ENCODE measurements at regions not wholly inside any gene's neighbourhood (a gene's known extent, or its start where the extent isn't known, plus 50 kb on each side); places are given as distances from the start of the nearest gene placed in this dataset.

- no peak for DNase-seq
These were observed 534.5 kb upstream of the CLINT1 start for GRCh38 chr5:158393457-158393856.

DNA sequence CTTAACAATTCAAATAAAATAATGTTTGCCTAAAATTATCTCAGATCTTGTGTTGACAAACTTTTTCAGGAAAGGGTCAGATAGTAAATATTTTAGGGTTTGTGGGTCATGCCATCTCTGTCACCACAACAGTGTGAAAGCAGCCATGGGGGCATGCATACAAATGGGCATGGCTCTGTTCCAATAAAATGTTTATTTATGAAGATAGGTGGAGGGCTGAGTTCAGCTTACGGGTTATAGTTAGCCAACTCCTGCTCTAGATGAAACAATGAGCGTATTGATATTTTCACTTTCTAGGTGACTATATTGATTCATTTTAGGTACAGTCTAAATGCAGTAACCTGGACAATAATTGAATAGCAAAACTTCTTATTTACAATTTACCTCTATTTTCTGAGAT lies 533.8 kb upstream of the CLINT1 start:
- DNase-seq, result no peak

GRCh38 chr5:158390577-158390976 lies 531.6 kb upstream of the CLINT1 start:
- no peak for DNase-seq

GRCh38 chr5:158389786-158390185 lies 530.8 kb upstream of the CLINT1 start:
- no peak for DNase-seq

DNA sequence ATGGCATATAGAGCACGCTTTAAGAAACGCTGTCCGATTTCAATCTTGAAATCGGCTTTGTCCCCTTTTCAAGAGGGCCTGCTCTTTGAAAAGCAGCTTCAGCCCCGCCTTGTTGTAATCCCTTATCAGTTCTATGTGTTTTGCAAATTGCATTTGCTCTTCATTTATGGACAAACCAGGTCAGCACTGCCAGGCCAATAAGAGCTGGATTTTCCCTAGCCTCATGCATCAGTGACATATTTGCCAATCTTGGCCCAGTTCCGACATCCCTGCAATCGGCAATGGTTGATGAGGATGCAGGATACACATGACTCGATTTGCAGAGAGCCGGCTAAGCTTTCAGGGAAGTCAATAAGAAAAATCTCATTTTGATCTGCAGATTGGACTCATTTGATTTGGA lies 529.1 kb upstream of the CLINT1 start:
- no peak for DNase-seq

GRCh38 chr5:158387499-158387898 lies 528.6 kb upstream of the CLINT1 start:
- no peak for DNase-seq

DNA sequence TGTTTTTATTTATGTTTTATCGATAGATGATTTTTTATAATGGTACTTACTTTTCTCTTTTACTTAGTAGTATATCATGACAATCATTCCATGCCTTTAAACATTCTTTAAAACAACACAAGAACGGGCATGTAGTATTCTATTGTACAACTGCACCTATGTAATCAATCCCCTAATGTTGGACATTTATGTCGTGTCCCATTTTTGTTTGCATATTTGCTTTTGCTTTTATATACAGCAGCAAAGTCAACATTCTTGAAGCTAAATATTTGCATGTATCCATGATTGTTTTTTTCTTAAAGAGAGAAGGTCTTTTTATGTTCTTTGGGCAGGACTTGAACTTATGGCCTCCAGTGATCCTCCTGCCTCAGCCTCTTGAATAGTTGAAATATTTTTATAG lies 527.0 kb upstream of the CLINT1 start:
- DNase-seq, result no peak

GRCh38 chr5:158384535-158385481 lies 525.9 kb upstream of the CLINT1 start:
- no peak for DNase-seq

DNA sequence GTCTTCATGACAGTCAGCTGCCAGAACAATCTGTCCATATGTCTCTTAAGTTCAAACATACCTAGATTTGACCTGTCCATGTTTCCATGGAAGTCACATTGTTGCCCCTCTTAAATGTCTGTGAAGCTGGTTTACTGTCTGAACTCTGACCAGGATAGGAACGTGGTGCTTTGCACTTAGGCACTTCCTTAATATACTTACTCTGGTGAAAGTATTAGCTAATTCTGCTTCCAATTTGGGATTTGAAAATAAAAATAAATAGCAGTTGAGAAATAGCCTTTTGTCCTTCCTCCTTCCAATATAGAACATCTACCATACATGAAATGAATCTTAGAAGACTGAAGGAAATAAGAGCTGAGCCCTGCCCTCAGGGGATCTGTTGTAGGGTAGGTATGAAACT lies 524.5 kb upstream of the CLINT1 start:
- DNase-seq, result no peak

DNA sequence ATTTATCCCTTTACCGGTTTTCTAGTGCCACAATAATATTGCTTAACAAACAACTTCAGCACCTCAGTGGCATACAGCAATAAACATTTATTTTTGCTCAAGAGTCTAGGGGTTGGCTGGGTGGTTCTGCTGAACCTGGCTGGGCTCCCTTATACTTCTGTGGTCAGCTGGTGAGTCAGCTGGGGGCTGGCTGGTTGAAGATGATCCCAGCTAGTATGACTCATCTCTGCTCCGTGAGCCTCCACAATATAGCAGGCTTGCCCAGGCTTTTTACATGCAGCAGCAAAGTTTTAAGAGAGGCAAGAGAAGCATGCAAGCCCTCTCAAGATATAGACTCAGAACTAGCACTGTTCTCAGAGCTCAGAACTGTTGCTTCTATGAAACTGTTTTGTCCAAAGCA lies 523.5 kb upstream of the CLINT1 start:
- no peak for DNase-seq

DNA sequence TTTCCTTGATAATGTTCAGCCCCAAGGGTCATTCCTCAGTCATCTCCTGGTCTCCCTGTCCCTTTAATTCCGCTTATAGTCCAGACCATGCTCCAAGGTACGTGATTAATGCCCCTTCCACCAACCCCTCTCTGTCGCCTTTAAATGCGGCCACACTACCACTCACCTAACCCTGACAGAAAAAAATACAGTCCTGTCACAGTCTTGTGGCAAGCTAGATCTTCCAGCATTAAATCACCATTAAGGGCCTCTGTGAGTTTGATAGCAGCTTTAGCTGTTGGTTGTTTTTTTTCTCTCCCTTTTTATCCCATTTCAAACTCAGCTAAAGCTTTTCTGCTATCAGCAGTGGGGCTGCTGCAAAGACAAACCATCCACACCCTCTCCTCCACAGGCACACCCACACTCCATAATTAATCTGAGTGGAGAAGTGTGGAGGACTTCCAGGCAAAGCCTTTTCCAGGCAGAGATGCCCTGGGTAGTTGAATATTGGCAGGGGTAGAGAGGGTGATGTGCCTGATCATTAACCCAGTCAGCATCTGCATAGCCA lies 522.7 kb upstream of the CLINT1 start:
- no peak for DNase-seq

- no peak for DNase-seq
These were observed 521.7 kb upstream of the CLINT1 start for GRCh38 chr5:158380661-158381060.

GRCh38 chr5:158378931-158379330 lies 520.0 kb upstream of the CLINT1 start:
- no peak for DNase-seq

DNA sequence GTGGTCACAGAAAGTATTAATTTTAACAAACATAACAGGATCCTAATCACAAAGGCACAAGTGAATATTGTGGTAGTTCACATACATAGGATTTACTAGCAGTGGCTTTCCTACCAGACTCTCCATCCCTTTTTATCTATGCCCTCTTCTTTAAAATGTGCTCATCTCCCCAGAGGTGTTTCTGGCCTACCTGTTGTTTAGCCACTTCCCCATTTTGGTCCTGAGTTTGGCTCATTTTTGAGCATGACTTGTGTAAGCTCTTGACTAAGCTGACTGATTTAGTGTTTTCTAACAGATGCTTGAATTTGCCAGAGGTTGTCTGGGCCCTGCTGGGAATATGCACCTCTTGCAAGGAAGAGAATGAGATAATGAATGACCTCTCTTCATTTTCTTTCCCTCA lies 517.7 kb upstream of the CLINT1 start:
- DNase-seq, result no peak

DNA sequence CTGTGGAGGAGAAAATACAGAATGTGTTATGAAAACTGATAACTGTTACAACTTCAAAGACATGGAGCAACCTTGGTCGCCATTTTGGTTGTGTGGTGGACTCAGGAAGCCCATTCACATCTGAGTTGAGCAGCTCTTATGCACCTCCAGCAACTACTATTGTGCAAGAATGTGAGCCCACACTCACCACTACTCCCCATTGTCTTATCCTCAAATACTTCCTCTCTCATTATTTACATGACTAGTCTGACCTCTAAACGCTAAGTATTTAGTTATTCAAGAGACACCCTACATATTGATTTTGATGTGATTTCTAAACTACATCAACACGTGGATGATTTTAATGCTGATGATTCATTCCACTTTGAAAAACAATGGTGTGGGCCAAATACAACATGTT lies 516.6 kb upstream of the CLINT1 start:
- DNase-seq, result no peak

DNA sequence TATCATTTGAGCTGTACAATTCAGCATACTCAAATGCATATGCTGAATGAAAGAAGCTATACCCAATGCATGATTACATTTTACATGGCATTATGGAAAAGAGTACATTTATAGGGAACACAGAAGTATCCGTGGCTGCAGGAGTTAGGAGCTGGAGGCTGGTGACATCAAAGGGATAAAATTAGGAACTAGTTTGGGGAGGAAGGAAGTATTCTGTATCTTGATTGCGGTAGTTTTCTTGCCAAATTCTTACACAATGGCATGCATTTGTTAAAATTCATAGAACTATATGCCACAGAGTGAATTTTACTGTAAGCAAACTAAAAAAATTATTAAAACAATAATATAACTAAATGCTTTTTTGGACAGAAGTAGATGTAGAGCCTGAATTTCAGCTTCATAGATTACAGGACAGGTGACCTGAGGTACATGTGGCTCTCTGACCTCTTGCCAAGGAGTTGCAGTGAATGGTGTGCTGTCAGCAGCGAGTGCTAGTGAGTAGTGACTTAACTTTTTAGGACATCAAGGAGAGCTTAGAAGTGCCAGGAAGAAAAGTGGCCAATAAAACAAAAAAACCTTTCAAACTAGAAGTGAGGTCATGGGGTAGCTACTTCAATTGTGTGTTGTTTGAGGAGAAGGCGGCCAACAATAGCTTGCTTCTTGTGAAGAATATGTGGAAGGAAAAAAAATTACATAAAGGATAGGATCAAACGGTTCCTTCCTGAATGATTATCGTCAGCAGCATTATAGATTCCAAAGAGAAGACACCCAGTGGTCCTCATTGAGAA lies 514.9 kb upstream of the CLINT1 start:
- DNase-seq, result no peak

DNA sequence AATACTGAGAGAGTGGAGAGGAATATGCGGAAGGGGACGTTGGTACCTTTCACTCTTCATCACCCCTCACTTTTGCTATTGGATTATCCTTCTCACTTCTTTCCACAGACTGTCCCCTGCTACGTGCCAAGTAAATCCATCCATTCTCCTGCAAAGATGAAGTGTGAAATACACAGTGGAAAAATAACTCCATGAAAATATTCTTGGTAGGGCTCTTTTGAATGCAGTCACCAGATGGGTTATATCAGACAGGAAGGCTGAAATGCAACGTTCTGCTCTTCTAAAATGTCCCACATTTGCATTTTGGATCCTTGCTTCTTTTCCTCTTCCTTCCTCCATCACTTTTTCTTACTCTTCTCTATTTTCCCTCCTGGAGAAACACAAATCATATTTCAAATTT lies 510.3 kb upstream of the CLINT1 start:
- DNase-seq, result no peak

GRCh38 chr5:158368686-158369085 lies 509.7 kb upstream of the CLINT1 start:
- no peak for DNase-seq

GRCh38 chr5:158364367-158364766 lies 505.4 kb upstream of the CLINT1 start:
- no peak for DNase-seq

GRCh38 chr5:158354958-158355357 lies 496.0 kb upstream of the CLINT1 start:
- DNase-seq, result no peak

- no peak for DNase-seq
These were observed 492.7 kb upstream of the CLINT1 start for GRCh38 chr5:158351485-158352125.

DNA sequence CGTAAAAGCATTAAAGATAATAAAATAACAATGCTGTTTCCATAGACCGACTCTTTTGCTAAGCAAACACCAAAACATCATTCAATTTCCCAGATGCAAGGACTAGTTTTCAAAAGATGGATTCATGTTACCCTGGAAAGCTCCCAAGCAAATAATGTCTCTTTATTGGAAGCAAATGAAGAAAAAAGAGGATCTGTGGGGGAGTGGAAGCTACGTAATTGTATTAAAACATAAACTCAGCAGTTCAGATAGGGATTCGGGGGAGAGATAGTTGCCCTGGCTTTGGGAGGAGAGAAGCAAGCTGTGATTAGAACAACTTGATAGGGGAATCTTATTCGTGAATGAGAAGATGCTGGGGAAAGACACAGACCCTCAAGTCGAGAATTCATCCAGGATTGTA lies 491.0 kb upstream of the CLINT1 start:
- DNase-seq, result no peak

DNA sequence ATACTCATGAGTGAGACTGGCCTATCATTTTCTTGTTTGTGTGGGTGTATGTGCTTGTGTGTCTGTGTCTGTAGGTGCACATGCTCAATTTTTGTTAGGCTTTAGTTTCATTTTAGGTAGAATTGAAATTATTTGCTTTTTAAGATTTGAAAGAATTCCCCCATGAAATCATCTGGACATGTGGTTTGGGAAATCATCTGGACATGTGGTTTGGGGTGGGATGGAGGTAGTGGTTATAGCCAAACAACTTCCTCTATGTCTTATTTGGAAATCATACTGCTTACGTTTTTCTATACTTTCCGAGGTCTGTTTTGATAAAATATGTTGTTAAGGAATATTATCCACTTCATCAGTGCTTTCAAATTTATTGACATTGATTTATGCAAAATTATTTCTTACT lies 485.4 kb upstream of the CLINT1 start:
- DNase-seq, result no peak
